ENCODE measurements at regions not wholly inside any gene's neighbourhood (a gene's known extent, or its start where the extent isn't known, plus 50 kb on each side); places are given as distances from the start of the nearest gene placed in this dataset.

GRCh38 chr1:170854677-170855076 lies 80.7 kb upstream of the MROH9 start:
- no peak overlapping the region for H3K4me3 ChIP-seq
- peak in 1 of 5 donors; percentile 8 for DNase-seq
- H3K9me3 ChIP-seq = no peaks in the 10 kb centered on the region
- TF ChIP-seq EP300 (IDR thresholded peaks at IDR 0.05) = no peak
- TF ChIP-seq POLR2A (IDR thresholded peaks at IDR 0.05) = no peak
- TF ChIP-seq CTCF (IDR thresholded peaks at IDR 0.05) = no peak
- H3K27ac ChIP-seq = no peak overlapping the region
- peaks cover 2% of the 10 kb centered on the region for H3K4me1 ChIP-seq (ENCODE audit: insufficient read depth)
- intact Hi-C loops (cut with DNase I) = no loop called here
- no peaks in the 10 kb centered on the region for H3K27me3 ChIP-seq
- no peaks in the 10 kb centered on the region for H3K36me3 ChIP-seq
- 24 to 35% (median 30%) methylated on average over 5 of the region's 5 CpGs for WGBS, 3 donors

- H3K4me3 ChIP-seq = no peak overlapping the region
- no peak for TF ChIP-seq EP300 (IDR thresholded peaks at IDR 0.05)
- no peak for TF ChIP-seq POLR2A (IDR thresholded peaks at IDR 0.05)
- H3K9me3 ChIP-seq = no peaks in the 10 kb centered on the region
- WGBS, 3 donors = 30 to 37% (median 31%) methylated on average over 4 of the region's 4 CpGs
- H3K36me3 ChIP-seq = no peaks in the 10 kb centered on the region
- H3K4me1 ChIP-seq (ENCODE audit: insufficient read depth) = peaks cover 2% of the 10 kb centered on the region
- DNase-seq = no peak
- intact Hi-C loops (cut with DNase I) = no loop called here
- no peaks in the 10 kb centered on the region for H3K27me3 ChIP-seq
- no peak overlapping the region for H3K27ac ChIP-seq
Observed at GRCh38 chr1:170856455-170856854, 78.9 kb upstream of the MROH9 start.

- Histone ChIP-seq H3K9me3 (no peaks in the 10 kb centered on the region), H3K36me3 (no peaks in the 10 kb centered on the region), H3K4me3 (no peak overlapping the region), H3K4me1 (ENCODE audit: insufficient read depth) (peaks cover 2% of the 10 kb centered on the region), H3K27ac (no peak overlapping the region), H3K27me3 (no peaks in the 10 kb centered on the region)
- no peak for TF ChIP-seq POLR2A (IDR thresholded peaks at IDR 0.05)
- TF ChIP-seq EP300 (IDR thresholded peaks at IDR 0.05) = no peak
- TF ChIP-seq CTCF (IDR thresholded peaks at IDR 0.05) = no peak
- DNase-seq = no peak
- intact Hi-C loops (cut with DNase I) = no loop called here
Observed at GRCh38 chr1:170857955-170858354, 77.4 kb upstream of the MROH9 start.

GRCh38 chr1:170863621-170864020 lies 71.7 kb upstream of the MROH9 start:
- DNase-seq = no peak
- intact Hi-C loops (cut with DNase I) = no loop called here
- H3K4me1 ChIP-seq (ENCODE audit: insufficient read depth) = peaks cover 12% of the 10 kb centered on the region
- no peak overlapping the region for H3K4me3 ChIP-seq
- H3K27ac ChIP-seq = peak overlapping the region in 1 of 2 donors; percentile 60
- TF ChIP-seq POLR2A (IDR thresholded peaks at IDR 0.05) = no peak
- TF ChIP-seq EP300 (IDR thresholded peaks at IDR 0.05) = no peak
- no peak for TF ChIP-seq CTCF (IDR thresholded peaks at IDR 0.05)
- H3K27me3 ChIP-seq = no peaks in the 10 kb centered on the region
- 91 to 93% (median 92%) methylated on average over 1 of the region's 1 CpG for WGBS, 3 donors
- H3K9me3 ChIP-seq = no peaks in the 10 kb centered on the region
- no peaks in the 10 kb centered on the region for H3K36me3 ChIP-seq

GRCh38 chr1:170864238-170864637 lies 71.1 kb upstream of the MROH9 start:
- TF ChIP-seq CTCF (IDR thresholded peaks at IDR 0.05) = no peak
- TF ChIP-seq EP300 (IDR thresholded peaks at IDR 0.05) = peak; percentile 44
- intact Hi-C loops (cut with DNase I) = no loop called here
- Histone ChIP-seq H3K9me3 (no peaks in the 10 kb centered on the region), H3K27me3 (no peaks in the 10 kb centered on the region), H3K4me3 (no peak overlapping the region), H3K4me1 (ENCODE audit: insufficient read depth) (peaks cover 12% of the 10 kb centered on the region), H3K27ac (peak overlapping the region in 1 of 2 donors; percentile 83), H3K36me3 (no peaks in the 10 kb centered on the region)
- peak; percentile 36 to 74 (median 46) for DNase-seq
- 4 to 18% (median 8%) methylated on average over 3 of the region's 3 CpGs for WGBS, 3 donors

All from ovary (tissue), 7 donors.